GM12874 (cell line): ENCODE measurements at regions not wholly inside any gene's neighbourhood (a gene's known extent, or its start where the extent isn't known, plus 50 kb on each side); places are given as distances from the start of the nearest gene placed in this dataset.

ENCODE experiments used
- TF ChIP-seq, protein P1 (sequence below): IDR thresholded peaks from 2 replicates; pipeline ENCODE4 v1.5.1; 2011; ENCODE audit warnings: low read depth, mild to moderate bottlenecking, control low read depth, low read length, moderate library complexity; ENCODE audit not compliant: insufficient read depth

DNA sequence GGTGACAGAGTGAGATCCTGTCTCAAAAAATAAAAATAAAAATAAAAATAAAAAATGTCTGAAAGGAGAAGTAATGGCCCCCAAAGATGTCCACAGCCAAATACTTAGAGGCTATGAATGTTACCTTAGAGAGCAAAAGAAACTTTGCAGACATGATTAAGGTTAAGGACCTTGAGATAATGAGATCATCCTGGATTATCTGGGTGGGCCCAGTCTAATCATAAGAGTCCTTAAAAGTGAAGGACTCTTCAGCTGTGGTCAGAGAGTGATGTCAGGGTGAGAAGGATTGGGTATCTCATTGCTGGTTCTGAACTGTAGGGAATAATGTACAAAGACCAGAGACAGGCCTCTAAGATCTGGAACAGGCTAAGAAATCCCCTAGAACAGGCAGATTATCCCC is 84.9 kb upstream of the POU1F1 start:
- TF ChIP-seq, protein P1, sequence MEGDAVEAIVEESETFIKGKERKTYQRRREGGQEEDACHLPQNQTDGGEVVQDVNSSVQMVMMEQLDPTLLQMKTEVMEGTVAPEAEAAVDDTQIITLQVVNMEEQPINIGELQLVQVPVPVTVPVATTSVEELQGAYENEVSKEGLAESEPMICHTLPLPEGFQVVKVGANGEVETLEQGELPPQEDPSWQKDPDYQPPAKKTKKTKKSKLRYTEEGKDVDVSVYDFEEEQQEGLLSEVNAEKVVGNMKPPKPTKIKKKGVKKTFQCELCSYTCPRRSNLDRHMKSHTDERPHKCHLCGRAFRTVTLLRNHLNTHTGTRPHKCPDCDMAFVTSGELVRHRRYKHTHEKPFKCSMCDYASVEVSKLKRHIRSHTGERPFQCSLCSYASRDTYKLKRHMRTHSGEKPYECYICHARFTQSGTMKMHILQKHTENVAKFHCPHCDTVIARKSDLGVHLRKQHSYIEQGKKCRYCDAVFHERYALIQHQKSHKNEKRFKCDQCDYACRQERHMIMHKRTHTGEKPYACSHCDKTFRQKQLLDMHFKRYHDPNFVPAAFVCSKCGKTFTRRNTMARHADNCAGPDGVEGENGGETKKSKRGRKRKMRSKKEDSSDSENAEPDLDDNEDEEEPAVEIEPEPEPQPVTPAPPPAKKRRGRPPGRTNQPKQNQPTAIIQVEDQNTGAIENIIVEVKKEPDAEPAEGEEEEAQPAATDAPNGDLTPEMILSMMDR = no peak

DNA sequence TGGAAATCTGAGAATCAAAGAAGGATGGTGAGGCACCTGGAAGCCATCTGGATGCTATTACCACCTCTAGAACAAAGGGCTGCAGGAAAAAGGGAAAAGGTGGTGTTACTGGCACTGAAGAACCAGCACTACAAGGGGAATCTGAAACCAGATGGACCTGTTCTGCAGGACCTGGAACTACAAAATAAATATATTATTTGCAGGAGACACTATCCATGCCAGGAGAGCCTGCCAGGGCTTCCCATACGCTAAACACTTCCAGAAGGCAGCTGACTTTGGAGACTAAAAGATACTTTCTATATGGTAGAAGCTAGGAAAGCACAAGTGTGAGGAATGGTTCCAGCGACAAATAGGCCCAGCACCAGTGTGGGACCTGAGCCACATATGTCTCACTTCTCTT is 83.4 kb upstream of the POU1F1 start:
- TF ChIP-seq, protein P1 = no peak

DNA sequence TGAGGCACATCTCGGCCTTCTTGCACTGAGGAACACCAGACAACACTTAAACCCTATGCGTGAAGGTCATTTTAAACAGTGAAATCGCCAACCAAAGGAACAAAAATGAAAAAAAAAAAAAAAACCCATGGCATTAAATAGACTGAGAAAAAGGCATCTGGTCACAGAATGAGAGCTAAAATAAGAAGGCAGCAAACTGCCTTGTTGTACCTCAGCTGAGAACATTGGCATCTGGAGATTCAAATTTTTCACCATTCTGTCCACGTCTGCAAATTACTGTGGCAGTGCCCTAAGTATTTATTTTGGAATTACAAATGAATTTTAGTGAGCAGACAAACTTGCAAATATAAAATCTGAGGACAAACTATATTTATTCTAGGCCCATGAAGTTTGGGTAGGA is 82.6 kb upstream of the POU1F1 start:
- TF ChIP-seq, protein P1 = no peak

DNA sequence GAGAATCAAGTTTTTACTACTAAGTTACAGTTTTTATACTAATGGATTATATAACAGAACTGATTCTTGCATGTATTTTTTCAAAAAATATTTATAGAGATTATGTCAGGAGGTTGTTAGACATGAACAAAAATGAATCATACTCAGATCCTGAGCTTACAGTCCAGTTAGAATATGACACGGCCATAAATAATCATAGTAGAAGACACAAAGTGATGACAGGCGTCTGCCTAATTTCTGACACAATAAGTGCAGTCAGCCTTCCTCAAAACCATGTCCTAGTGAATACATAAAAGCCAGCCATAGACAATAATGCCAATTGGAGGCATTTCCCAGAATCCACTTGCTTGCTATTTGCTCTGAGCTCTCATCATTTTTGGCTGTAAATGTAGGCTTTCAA is 81.7 kb upstream of the POU1F1 start:
- TF ChIP-seq, protein P1 = no peak

DNA sequence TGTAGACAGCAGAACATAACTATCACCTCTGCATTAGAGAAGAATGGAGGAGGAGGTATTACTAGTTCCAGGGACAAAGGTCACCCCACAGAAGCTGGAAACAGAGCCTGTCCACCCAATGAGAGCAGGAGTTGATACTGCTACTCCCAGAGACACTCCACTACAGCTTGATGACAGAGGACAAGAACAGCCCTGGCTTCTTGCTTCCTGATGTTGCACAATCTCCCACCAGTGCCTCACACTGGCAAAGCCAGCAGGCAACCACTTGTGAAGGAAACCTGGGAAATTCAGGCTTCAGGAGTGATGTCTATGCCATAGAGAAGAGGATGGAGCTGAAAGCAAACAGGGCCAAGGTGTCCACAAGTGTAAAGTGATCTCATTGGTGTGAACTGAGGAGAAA is 78.0 kb upstream of the POU1F1 start:
- TF ChIP-seq, protein P1 = no peak

DNA sequence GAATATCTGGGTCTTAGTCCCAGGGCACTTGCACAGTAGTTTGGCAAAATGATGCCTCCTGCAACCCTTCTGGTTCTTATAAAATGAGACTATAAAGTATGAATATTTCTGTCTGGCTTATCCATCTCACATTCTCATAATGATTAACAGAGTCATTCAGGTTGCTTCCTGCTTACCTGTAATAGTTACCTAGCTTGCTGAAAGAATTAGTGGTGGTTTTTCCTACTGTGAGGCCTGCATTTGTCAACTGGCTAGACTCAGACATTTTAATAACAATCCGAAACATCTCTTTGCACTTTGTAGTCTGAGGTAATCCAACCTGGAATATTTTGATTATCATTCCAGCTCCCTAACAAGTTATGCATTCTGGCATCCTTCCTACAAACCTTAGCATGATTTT is 75.6 kb upstream of the POU1F1 start:
- TF ChIP-seq, protein P1 = no peak

DNA sequence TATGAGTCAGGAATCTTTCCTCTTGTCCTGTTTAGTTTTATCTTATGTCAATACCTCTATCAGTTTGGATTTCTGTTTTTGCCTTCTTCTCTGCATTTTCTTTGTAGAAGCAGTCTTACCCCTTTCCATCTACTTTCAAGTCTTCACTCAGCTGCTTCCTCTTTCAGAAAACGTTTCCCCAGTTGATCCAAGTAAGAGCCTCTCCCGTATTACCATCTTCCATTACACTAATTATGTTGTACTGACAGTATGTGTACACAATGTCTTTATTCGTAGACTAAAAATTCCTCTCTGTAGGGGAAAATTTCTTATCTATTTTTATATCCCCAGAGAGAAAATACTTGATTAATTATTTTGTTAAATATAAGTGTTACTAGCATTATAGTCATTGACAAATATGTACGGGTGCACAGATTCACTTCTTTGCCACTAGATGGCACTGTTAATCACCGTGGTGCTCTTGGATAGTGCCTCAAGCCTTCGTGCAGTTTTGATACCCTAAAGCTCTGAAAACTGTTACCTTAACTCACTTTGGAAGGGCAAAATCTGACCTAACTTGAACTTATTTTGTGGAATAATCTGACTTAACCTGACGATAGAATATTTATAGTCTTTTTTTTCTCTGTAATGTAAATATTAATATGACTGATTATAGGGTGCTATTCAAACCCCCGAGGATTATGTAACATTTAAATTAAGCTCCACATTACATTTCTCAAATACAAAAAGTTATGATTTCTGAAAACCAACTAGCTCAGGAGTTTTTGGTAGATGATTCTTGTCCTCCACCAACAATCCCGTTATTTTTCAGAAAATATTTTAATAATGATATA is 74.2 kb upstream of the POU1F1 start:
- TF ChIP-seq, protein P1 = peak; percentile 67
